ENCODE measurements at regions not wholly inside any gene's neighbourhood (a gene's known extent, or its start where the extent isn't known, plus 50 kb on each side); places are given as distances from the start of the nearest gene placed in this dataset.
A peak's percentile ranks its signal among the peaks of the same experiment; 100 is the strongest.

DNA sequence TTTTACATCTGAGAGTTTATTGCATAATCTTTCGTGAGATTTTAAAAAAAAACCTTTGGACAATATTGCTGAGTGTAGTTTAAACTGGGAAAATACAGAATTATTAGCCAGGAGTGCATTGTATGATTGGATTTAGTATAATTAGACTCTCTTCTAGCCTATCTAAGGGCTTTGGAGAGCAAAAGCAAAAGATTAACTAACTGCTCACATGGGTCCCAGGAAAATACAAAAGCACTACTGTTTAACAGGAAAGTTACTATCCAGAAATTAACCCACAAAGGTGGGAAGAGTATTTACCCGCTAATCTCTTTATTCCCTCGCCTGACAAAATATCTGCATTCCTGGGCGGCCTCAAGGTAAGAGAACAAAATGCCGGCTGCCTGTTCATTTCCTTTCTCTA is 309.5 kb downstream of the ATXN7L3B start:
- TF ChIP-seq, protein P1, sequence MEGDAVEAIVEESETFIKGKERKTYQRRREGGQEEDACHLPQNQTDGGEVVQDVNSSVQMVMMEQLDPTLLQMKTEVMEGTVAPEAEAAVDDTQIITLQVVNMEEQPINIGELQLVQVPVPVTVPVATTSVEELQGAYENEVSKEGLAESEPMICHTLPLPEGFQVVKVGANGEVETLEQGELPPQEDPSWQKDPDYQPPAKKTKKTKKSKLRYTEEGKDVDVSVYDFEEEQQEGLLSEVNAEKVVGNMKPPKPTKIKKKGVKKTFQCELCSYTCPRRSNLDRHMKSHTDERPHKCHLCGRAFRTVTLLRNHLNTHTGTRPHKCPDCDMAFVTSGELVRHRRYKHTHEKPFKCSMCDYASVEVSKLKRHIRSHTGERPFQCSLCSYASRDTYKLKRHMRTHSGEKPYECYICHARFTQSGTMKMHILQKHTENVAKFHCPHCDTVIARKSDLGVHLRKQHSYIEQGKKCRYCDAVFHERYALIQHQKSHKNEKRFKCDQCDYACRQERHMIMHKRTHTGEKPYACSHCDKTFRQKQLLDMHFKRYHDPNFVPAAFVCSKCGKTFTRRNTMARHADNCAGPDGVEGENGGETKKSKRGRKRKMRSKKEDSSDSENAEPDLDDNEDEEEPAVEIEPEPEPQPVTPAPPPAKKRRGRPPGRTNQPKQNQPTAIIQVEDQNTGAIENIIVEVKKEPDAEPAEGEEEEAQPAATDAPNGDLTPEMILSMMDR (IDR thresholded peaks at IDR 0.05; ENCODE audit: insufficient read depth, low read length, severe bottlenecking) = no peak
- no peak for DNase-seq (ENCODE audit: low read depth)
- no peaks in the 10 kb centered on the region for H3K27me3 ChIP-seq (ENCODE audit: control insufficient read depth, insufficient read depth, low read length)
- no peak for FAIRE-seq
- no peak overlapping the region for H3K4me3 ChIP-seq (ENCODE audit: low read depth, low read length)
- no peaks in the 10 kb centered on the region for H3K36me3 ChIP-seq (ENCODE audit: control insufficient read depth, insufficient read depth, low read length)

DNA sequence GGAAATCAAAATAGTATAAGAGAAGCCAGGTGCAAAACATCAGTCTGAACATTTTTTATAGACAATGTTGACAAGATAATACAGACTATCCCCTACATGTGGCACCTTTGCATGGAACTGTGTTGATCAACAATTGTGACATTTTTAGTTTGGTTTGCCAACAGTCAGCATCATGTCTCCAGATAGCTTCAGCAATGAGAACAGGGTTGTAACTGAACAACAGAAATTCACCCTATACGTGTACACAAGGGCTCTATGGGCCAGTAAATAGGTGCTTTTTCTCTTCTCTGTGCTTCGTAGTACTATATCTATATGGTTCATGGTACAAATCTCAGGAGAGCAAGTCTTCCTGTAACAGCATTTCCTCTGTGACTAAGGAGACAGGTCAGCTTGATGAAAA is 310.4 kb downstream of the ATXN7L3B start:
- H3K27me3 ChIP-seq (ENCODE audit: control insufficient read depth, insufficient read depth, low read length) = no peaks in the 10 kb centered on the region
- TF ChIP-seq, protein P1 (IDR thresholded peaks at IDR 0.05; ENCODE audit: insufficient read depth, low read length, severe bottlenecking) = no peak
- no peak for DNase-seq (ENCODE audit: low read depth)
- no peaks in the 10 kb centered on the region for H3K36me3 ChIP-seq (ENCODE audit: control insufficient read depth, insufficient read depth, low read length)
- FAIRE-seq = no peak
- H3K4me3 ChIP-seq (ENCODE audit: low read depth, low read length) = no peak overlapping the region

GRCh38 chr12:74849801-74850200 is 312.2 kb downstream of the ATXN7L3B start:
- FAIRE-seq (no peak), DNase-seq (ENCODE audit: low read depth) (peak; percentile 2)
- Histone ChIP-seq H3K36me3 (ENCODE audit: control insufficient read depth, insufficient read depth, low read length) (no peaks in the 10 kb centered on the region), H3K4me3 (ENCODE audit: low read depth, low read length) (no peak overlapping the region), H3K27me3 (ENCODE audit: control insufficient read depth, insufficient read depth, low read length) (no peaks in the 10 kb centered on the region)
- TF ChIP-seq, protein P1 (IDR thresholded peaks at IDR 0.05; ENCODE audit: insufficient read depth, low read length, severe bottlenecking) = no peak

- H3K4me3 ChIP-seq (ENCODE audit: low read depth, low read length) = no peak overlapping the region
- DNase-seq (ENCODE audit: low read depth) (no peak), FAIRE-seq (no peak)
- no peaks in the 10 kb centered on the region for H3K36me3 ChIP-seq (ENCODE audit: control insufficient read depth, insufficient read depth, low read length)
- H3K27me3 ChIP-seq (ENCODE audit: control insufficient read depth, insufficient read depth, low read length) = no peaks in the 10 kb centered on the region
- TF ChIP-seq, protein P1 (IDR thresholded peaks at IDR 0.05; ENCODE audit: insufficient read depth, low read length, severe bottlenecking) = no peak
Measured at GRCh38 chr12:74871817-74872216, 334.2 kb downstream of the ATXN7L3B start.

- FAIRE-seq = no peak
- H3K27me3 ChIP-seq (ENCODE audit: control insufficient read depth, insufficient read depth, low read length) = no peaks in the 10 kb centered on the region
- H3K36me3 ChIP-seq (ENCODE audit: control insufficient read depth, insufficient read depth, low read length) = no peaks in the 10 kb centered on the region
- TF ChIP-seq, protein P1 (IDR thresholded peaks at IDR 0.05; ENCODE audit: insufficient read depth, low read length, severe bottlenecking) = no peak
- H3K4me3 ChIP-seq (ENCODE audit: low read depth, low read length) = no peak overlapping the region
- DNase-seq (ENCODE audit: low read depth) = no peak
Measured at GRCh38 chr12:74885775-74886174, 323.9 kb downstream of the KCNC2 start.

DNA sequence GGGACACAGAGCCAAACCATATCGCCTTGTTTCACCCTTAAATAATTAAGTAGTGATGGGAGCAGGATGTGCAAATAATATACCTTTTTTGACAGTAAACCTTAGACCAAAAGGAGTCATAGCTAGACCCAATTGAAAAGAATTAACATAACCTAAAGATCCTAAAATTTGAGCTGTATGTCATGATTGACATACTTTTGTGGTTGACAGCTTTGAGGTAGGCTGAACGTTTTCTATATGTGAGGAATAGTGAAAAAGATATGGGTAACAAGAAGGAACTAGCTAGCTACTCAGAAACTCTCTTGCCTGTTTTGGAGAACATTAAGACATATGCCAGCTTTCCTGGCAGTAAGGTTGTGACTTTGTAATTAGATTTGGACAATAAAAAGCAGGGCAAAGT is 320.6 kb downstream of the KCNC2 start:
- FAIRE-seq (no peak), DNase-seq (ENCODE audit: low read depth) (no peak)
- Histone ChIP-seq H3K36me3 (ENCODE audit: control insufficient read depth, insufficient read depth, low read length) (no peaks in the 10 kb centered on the region), H3K27me3 (ENCODE audit: control insufficient read depth, insufficient read depth, low read length) (no peaks in the 10 kb centered on the region), H3K4me3 (ENCODE audit: low read depth, low read length) (no peak overlapping the region)
- TF ChIP-seq, protein P1 (IDR thresholded peaks at IDR 0.05; ENCODE audit: insufficient read depth, low read length, severe bottlenecking) = no peak

Measured in bronchial epithelial cell (primary cell).